Endothelial cell of umbilical vein (primary cell): ENCODE measurements at regions not wholly inside any gene's neighbourhood (a gene's known extent, or its start where the extent isn't known, plus 50 kb on each side); places are given as distances from the start of the nearest gene placed in this dataset.

Experiments used
- CTCF ChIP-seq, 2 donors: IDR thresholded peaks; 1 replicate in 1 of 2; 2 replicates in 1 of 2; pipeline ENCODE4 v1.5.1; 2011; ENCODE audit warnings: low read length in 2 of 2, mild to moderate bottlenecking in 2 of 2, moderate library complexity in 2 of 2, control low read depth in 1 of 2, inconsistent platforms in 1 of 2, low read depth in 1 of 2; ENCODE audit not compliant: insufficient read depth in 1 of 2; ENCODE audit errors: extremely low read depth in 1 of 2
- EZH2 ChIP-seq: IDR thresholded peaks from 2 replicates; pipeline ENCODE4 v1.6.1; 2012; ENCODE audit warnings: borderline replicate concordance, low read depth, mild to moderate bottlenecking, moderate library complexity, low read length, inconsistent platforms; ENCODE audit not compliant: severe bottlenecking
- FOS ChIP-seq: IDR thresholded peaks from 2 replicates; pipeline ENCODE4 v1.6.1; 2011; ENCODE audit warnings: mild to moderate bottlenecking, low read length, moderate library complexity, borderline replicate concordance; ENCODE audit not compliant: insufficient read depth
- GATA2 ChIP-seq: IDR thresholded peaks from 2 replicates; pipeline ENCODE4 v1.7.0; 2011; ENCODE audit warnings: low read depth, mild to moderate bottlenecking, moderate library complexity, mixed read lengths, low read length; ENCODE audit not compliant: insufficient read length, insufficient read depth
- JUN ChIP-seq: IDR thresholded peaks from 2 replicates; pipeline ENCODE4 v1.6.1; 2011; ENCODE audit warnings: borderline replicate concordance, low read depth; ENCODE audit not compliant: insufficient read length, insufficient read depth
- MAX ChIP-seq: IDR thresholded peaks from 2 replicates; pipeline ENCODE4 v1.6.1; 2011; ENCODE audit not compliant: insufficient read depth, insufficient read length
- MYC ChIP-seq: IDR thresholded peaks from one replicate; pipeline ENCODE4 v1.6.1; 2011; ENCODE audit warnings: mild to moderate bottlenecking, low read depth, low read length
- POLR2A ChIP-seq: IDR thresholded peaks from 2 replicates; pipeline ENCODE4 v1.6.1; 2012; ENCODE audit warnings: low read depth, mild to moderate bottlenecking, control low read depth, low read length
- POLR2AphosphoS5 ChIP-seq: IDR thresholded peaks from 2 replicates; pipeline ENCODE4 v1.6.1; 2012; ENCODE audit warnings: low read depth, mild to moderate bottlenecking, control low read depth, low read length, moderate library complexity; ENCODE audit not compliant: insufficient read depth

- TF ChIP-seq POLR2A (no peak), CTCF (IDR thresholded peaks at IDR 0.05; ENCODE audit: extremely low read depth in 1 of 2, insufficient read depth in 1 of 2, low read depth in 1 of 2, low read length in 2 of 2) (no peak), JUN (peak; percentile 9), EZH2 (no peak), POLR2AphosphoS5 (no peak), FOS (no peak), MYC (no peak), MAX (no peak), GATA2 (no peak)
Measured at GRCh38 chr2:226137201-226137811, 662.3 kb downstream of the IRS1 start.
